IMR-90 (cell line): ENCODE measurements at regions not wholly inside any gene's neighbourhood (a gene's known extent, or its start where the extent isn't known, plus 50 kb on each side); places are given as distances from the start of the nearest gene placed in this dataset.

Source experiments
- CEBPB ChIP-seq: IDR thresholded peaks from 2 replicates; pipeline ENCODE4 v1.6.1; 2012; ENCODE audit warnings: low read depth, low read length, improper control_type of control experiment
- CTCF ChIP-seq: conservative IDR thresholded peaks from 2 replicates; pipeline ENCODE4 v1.5.1; 2012; ENCODE audit warnings: mild to moderate bottlenecking, low read depth, low read length, improper control_type of control experiment
- MAZ ChIP-seq: IDR thresholded peaks from 2 replicates; pipeline ENCODE4 v1.6.1; 2012; ENCODE audit warnings: low read depth, mild to moderate bottlenecking, low read length, improper control_type of control experiment, moderate library complexity, borderline replicate concordance
- MXI1 ChIP-seq: IDR thresholded peaks from 2 replicates; pipeline ENCODE4 v1.6.1; 2012; ENCODE audit warnings: low read depth, mild to moderate bottlenecking, low read length, moderate library complexity, borderline replicate concordance
- NFE2L2 ChIP-seq: fragments of 150-350 bp; IDR thresholded peaks from 2 replicates; pipeline ENCODE4 v1.6.1; 2016; ENCODE audit warnings: low read depth, mild to moderate bottlenecking, low read length
- POLR2A ChIP-seq: IDR thresholded peaks from 2 replicates; pipeline ENCODE4 v1.6.1; 2012; ENCODE audit warnings: mild to moderate bottlenecking, low read depth, low read length
- RAD21 ChIP-seq: IDR thresholded peaks from 2 replicates; pipeline ENCODE4 v1.6.1; 2012; ENCODE audit warnings: low read length, improper control_type of control experiment
- RCOR1 ChIP-seq: IDR thresholded peaks from 2 replicates; pipeline ENCODE4 v1.6.1; 2012; ENCODE audit warnings: mild to moderate bottlenecking, low read length, improper control_type of control experiment; ENCODE audit not compliant: insufficient replicate concordance
- RFX5 ChIP-seq: IDR thresholded peaks from 2 replicates; pipeline ENCODE4 v1.8.0; 2012; ENCODE audit warnings: low read depth, mild to moderate bottlenecking, low read length, moderate library complexity
- USF2 ChIP-seq: fragments of 150-350 bp; IDR thresholded peaks from 2 replicates; pipeline ENCODE4 v1.6.1; 2017; ENCODE audit warnings: mild to moderate bottlenecking, antibody characterized with exemption, low read length, low read depth

GRCh38 chr9:13674926-13675637, 395.6 kb upstream of the MPDZ start:
- no peak for TF ChIP-seq CTCF
- no peak for TF ChIP-seq MXI1
- TF ChIP-seq NFE2L2 = no peak
- no peak for TF ChIP-seq RFX5
- no peak for TF ChIP-seq MAZ
- TF ChIP-seq POLR2A = no peak
- no peak for TF ChIP-seq RCOR1
- TF ChIP-seq USF2 = no peak
- TF ChIP-seq CEBPB = no peak
- TF ChIP-seq RAD21 = no peak
